Stimulated activated CD4-positive, alpha-beta T cell treated with anti-CD3 and anti-CD28 coated beads, Interleukin-12 subunit alpha, Interleukin-12 subunit beta, amount 100 ng/mL, for 48 hours (primary cell): ENCODE measurements at regions not wholly inside any gene's neighbourhood (a gene's known extent, or its start where the extent isn't known, plus 50 kb on each side); places are given as distances from the start of the nearest gene placed in this dataset.

Experiments
- DNase-seq, 3 donors: peaks; one replicate each; pipeline ENCODE4 v3.0.0-alpha.2; 2020; ENCODE audit warnings: low read depth in 2 of 3, low spot score in 1 of 3

DNA sequence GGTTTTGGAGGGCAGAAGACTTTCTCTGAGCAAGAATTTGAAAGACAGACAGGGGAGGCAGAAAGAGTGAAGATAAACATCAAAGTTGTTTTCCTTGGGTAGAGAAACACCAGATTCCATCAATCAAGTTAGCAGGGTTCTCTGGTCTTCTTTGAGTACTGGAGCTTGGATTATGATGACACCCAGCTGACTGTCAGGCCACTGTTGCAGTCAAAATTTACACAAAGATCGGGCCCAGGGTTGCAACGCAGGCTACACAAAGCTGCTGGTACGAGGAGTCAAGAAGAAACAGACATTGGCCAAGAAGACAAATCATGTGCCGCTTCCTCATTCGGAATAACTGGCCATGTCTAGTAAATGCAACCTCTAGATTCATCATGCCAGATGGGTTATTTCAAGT is 396.2 kb upstream of the XYLT1 start:
- DNase-seq: no peak

DNA sequence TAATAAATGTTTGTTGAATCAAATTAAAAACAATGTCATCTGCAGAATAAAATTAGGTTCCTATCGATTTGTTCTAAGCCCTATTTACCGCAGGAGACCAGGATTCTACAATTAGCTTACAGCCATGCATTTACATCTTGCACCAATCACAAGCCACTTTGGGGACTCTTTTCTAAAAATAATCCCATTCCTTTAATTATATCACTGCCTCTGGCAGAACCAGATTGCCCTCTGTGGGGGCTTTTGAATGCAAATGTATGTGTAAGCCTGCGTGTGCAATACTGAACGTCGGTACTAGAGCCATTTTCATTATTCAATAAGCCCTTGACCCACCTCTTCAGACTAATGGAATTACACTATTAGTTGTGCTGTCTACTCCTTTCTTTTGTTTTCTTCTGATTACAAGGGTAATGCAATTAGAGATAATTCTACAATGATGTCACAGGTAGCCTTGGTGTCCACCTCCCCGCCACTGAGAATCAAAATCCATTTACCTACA is 391.3 kb upstream of the XYLT1 start:
- no peak for DNase-seq

DNA sequence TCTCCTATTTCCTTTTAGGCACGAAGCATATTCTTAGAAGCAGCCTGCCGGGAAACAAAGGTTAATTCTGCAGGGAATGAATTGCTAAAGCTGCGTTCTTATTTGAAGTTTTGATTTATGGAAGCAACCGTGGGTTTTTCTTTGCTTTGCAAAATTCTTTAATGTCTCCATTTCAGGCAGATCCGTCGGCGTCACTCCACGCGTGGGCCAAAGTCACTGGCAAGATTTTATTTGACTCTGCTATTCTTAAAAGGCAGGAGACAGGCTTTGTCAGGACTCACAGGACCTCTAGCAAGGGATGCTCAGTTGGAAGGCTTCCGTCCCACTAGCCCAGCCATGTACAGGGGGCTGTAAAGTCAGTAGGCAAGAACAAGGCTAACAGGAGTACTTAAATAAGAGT is 387.3 kb upstream of the XYLT1 start:
- no peak for DNase-seq

DNA sequence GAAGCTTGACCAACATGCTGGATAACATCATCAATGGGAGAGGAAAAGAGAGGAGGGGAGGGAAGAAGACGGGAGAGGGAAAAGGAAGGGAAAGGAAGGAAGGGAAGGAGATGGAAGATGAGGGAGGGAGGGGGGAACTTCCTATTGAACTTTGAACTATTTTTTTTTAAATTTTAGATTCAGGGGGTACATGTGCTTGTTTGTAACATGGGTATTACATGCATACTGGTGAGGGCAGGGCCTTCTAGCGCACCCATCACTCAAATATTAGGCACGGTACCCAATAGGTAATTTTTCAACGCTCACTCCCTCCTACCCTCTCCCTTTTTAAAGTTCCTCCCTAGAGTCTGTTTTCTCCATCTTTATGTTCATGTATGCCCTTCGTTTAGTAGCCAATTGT is 383.2 kb upstream of the XYLT1 start:
- no peak for DNase-seq

DNA sequence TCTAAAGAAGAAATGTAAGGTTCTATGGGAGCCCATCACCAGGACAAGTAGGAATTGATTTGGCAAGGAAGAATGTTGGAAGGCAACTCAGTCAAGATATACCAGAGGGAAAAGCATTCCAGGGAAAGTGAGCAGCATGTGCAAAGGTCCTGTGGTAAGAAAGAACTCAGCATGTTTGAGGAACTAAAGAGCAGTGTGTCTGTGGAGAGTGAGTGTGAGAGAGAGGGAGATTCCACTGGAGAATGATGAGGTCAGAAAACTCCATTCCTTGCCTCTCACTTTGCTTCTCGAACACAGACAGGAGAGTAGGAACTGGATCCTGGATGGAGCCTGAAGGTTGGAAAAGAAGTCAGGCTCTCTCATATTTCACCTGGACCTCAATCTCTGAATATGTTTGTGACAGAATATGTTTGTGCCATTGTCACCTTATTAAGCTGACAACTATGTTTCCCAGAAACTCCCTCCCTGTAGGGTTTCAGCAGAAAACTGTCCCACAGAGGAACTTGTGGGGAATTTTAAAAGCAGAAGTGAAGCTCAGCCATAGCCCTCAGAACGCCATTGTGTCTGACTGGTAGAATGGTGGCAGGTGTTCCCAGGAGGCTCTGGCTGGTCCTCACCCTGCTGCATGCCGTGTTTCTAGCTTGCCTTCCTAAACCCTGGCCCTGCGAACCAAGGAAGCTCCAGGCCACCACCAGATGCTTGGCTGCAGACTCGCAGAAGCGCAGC is 382.4 kb upstream of the XYLT1 start:
- no peak for DNase-seq

DNA sequence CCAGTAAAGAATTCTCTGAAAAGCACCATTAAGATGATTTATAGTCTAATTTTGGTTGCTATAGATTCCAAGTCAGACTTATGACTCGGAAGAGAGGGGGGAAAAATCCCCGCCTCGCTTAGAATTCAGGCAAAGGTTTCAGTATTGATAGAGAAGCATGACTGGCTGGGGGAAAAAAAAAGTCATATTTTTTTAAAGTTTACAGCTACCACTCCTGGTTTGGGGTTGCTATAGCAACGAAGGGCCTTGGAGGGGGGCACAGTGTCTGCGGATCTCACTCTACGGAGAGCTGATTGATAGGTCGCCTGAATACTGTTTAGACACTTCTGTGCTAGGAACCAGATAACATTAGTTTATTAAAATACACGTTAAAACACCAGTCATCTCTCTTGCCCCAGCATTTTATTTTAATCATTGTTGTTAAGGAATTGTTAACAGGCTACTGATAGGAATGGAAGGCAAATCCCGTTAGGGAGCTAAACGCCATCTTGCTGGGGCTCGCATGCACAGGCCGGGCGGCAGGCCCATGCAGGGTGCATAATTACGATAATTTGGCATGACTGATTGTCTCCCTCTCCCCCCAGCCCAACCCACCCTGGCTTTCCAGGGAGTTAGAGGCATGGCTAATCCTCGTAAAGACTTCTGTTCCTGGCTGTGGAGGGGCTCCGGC is 380.0 kb upstream of the XYLT1 start:
- no peak for DNase-seq

DNA sequence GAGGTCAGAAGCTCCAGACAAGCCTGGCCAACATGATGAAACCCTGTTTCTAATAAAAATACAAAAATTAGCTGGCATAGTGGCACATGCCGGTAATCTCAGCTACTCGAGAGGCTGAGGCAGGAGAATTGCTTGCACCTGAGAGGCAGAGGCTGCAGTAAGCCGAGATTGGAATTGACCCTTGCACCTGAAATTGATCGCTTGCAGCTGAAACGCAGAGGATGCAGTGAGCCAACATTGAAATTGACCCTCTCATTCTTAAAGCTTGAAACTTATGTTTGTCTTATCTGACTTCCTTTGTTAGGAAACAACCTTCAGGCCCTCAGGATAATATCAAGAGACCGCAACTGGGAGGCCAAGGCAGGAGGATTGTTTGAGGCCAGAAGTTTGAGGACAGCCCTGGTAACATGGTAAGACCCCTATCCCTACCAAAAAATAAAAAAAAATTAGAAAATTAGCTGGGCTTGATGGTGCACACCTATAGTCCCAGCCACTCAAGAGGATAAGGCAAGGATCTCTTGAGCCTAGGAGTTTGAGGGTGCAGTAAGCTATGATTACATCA is 376.6 kb upstream of the XYLT1 start:
- DNase-seq: no peak

DNA sequence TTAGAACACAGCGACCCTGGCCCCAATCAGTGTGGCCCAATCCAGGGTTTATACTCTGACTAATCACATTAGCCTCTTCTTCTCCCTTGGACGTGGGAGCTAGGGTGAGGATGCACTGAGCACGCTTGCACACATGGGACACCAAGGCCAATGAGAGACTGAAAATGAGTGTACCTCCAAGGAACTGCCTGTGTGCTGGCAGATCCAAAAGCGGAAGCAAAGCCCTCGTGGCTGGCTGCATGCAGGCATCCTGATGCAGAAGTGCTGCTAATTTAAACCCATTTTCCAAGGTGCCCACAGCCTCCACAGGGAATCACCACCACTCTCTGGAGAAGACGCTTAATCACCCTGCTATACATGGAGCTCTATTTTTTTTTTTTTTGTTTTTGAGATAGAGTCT is 375.3 kb upstream of the XYLT1 start:
- DNase-seq: no peak

DNA sequence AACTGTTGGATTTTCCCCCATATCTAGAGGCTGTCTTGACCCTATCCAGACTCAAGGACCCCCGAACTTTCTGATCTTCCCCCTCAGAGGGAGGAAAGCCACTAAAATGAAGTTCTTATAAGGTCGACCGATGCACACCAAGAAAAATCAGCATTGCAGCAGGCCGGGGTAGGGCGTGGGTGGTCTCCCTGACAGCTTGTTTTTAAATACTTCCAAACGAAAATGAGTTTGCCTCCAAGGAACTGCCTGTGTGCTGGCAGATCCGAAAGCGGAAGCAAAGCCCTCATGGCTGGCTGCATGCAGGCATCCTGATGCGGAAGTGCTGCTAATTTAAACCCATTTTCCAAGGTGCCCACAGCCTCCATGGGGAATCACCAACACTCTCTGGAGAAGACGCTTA is 374.3 kb upstream of the XYLT1 start:
- DNase-seq: no peak

DNA sequence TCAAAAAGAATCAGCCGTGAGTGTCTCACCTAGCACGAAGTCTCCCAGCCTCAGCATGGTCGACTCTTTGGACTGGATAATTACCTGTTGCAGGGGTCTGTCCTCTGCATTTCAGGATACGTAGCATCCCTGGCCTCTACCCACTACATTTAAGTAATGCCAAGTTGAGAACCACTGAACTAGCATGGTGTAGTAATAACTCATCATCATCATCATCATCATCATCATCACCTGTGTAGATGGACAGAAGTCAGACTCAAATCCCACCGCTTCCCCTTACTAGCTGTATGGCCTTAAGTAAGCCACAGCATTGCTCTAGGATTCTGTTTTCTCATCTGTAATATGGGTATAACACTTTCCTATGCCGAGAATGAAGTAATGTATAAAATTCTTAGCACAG is 373.1 kb upstream of the XYLT1 start:
- DNase-seq: no peak

DNA sequence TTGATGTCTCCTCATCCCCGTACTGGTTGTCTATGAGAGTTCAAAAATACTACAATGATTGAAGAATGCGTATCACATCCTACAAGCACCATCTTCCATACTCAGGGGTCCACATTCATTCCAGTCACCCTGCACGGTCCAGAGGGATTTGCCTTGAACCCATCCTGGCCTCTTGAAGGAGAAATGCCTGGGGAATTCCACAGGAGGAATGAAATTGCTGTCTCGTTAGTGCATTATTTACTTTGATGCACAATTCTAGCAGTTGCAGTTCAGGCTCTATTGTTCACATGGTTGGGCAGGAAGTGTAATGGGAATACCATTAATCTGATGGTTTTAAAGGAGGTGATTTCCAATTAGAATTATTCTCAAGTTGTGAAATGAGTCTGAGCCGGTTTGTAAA is 369.1 kb upstream of the XYLT1 start:
- DNase-seq: no peak

DNA sequence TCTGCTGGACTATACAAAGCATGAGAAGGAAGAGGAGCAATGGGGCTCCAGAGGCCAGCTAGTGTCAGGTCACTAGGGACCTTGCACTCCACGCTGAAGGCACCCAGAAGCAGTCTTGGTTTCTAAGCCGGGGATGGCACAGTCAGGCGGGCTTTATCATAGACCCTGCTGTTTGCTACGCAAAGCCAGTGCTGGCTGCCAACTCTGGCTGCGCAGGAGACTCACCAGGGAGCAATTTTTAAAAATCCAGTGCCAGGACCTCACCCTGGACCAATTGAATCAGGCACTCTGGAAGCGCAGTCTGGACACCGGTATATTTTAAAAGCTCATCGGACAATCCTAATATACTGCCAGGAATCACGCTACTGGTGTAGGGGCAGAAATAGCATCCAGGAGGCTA is 368.5 kb upstream of the XYLT1 start:
- DNase-seq: no peak

DNA sequence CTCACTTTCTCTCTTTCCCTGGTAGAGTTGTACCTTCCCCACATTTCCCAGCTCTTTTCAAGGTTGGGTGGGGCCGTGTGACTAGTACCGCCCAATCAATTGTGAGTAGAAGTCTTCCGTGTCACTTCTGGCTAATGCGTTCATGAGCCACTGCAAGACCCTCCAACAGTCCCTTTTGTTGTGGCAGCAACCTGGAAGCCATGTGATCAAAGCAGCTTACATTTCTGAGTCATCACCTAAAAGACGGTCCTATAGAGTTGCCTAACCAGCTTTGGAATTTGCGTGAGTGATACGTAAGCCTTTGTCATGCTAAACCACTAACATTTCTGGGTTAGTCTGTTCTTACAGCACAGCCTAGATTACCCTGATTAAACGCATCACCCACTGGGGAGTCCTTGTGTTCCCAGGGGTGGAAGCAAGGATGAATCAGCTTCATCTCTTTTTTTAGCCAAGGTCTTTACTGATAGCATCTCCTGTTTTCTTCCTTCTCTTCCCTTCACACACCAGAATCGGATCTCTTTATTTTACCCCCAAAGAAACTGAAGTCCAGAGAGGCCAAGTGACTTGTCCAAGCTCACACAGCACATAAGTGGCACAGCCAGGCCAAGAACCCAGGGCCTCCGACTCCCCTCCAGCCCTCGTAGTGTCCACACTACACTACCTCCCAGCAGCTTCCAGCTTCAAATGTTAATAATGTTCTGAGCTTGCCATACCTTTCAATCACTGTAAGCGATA is 366.3 kb upstream of the XYLT1 start:
- DNase-seq: no peak

DNA sequence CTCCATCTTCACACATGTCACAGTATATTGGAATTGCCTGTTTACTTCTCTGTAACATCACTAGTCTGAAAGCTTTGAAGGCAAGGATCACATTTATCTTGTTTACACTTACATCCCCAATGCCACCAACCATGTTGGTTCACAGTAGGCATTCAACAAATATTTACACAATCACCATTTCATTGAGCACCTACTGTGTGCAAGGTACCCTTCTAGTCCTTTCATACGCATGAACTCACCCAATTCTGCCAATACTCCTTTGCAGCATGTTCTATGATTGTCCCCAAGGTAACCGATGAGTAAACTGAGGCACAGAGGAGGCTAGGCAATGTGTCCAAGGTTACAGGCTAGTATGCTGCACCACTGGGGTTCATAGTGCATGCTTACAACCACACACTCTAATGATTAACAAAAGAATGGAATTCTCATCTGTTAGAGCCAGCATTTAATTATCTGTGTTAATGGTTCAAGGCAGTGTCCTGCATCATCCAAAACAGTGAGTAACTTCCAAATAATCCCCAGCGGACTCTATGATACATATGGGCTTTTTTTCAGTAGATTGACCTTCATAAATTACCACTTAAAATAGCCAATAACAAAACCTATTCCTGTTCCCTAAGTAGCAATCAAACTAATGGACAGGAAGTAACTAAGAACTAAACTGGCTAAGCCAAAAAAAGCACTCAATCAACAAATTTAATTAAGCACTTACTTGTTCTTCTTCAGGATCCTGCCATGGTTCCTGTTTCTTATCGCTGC is 364.5 kb upstream of the XYLT1 start:
- no peak for DNase-seq

DNA sequence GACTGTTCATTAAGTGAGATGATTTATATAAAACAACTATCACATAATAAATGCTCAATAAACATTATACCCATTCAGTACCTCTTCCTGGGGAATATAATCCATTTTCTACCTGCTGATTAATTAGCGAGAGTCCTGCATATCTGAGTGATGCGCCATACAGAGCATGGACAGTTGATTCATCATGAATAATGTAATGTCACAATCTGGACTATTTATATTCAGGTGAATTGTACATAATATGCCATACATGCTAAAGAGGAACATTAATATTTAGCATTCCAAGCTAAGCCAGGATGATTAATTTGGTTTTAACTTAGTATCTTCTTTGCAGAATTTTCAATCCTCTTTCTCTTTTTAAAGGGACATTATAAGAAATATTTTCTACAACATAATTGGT is 362.0 kb upstream of the XYLT1 start:
- DNase-seq: no peak

DNA sequence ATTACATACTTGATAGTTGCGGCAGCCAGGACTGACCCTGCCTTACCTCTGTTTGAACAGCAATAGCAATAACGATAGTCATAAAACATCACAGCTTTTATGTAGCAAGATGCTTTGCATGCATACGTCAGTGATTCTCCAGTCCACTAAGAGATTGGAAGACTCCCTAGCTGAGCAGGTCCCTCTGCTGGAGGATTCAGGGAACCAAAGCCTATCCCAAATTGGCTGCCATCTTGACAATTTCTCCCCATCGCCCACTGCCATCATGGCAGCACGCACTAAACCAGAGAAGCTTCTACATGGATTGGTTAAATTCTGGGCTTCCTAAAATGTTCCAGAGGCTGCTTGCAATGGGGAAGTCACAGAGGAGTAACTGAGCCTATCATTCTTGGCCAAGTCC is 360.6 kb upstream of the XYLT1 start:
- no peak for DNase-seq

DNA sequence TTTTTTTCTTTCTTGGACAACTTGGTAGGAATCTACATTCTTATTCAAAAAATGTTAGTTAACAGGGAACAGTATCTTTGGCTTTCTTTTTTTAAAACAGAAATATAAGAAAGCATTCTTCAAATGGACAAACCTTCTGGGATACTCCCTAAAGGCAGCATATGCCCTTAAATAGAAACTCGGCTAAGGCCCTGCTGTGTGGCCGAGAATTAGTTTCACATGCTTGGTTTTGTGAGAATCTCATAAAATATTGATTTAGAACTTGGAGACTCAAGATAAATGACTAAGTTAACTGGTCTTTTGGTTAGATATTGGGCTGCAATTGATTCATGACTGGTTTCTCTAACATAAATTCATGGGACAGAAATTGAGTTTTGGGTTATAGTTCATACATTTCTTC is 359.9 kb upstream of the XYLT1 start:
- DNase-seq: no peak

DNA sequence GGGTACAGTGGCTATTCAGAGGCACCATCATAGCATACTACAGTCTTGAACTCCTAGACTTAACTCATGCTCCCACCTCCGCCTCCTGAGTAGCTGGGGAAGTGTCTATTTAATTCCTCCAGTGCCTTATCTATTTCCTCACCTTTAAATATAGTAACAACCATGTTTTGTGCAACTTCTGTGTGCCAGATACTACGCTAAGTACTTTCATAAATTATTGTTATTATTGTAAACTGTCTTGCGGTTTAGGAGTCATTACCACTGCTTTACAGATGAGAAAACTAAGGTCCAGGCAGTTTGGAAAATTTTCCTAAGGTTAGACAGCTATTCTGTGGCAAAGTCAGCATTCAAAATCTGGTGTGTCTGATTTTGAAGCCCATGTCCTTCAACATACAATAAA is 359.1 kb upstream of the XYLT1 start:
- DNase-seq: no peak

DNA sequence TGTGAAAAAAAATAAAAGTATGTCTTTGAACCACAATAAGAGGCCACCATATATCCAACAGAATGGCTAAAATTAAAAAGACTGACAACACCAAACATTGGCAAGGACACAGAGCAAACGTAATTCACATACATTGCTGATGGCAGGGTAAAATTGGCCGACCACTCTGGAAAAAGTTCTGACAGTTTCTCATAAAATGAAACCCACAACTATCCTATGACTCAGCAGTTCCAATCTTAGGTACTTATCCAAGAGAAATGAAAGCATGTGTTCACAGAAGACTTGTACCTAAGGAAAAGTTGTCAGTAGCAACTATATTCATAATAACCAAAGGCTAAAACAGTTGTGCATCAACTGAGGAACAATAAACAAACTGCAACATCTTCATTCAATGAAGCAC is 357.3 kb upstream of the XYLT1 start:
- no peak for DNase-seq

DNA sequence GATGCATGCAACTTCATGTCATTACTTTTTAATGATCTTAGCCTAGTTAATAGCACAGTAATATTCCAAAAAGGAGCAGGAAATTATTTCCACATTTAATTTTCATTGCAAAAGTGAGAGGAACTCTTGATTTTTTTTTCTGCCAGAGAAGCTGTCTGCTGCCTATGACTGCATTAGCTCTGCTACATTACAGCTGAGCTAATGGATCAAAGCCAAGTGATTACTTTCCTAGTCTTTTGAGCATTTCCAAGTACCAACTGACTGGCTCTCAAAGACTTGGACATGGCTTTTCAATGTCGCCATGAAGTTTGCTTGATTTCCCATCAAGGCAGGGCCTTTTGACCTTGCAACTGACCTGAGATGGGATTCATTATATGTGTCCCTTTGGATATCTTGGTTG is 356.6 kb upstream of the XYLT1 start:
- no peak for DNase-seq

DNA sequence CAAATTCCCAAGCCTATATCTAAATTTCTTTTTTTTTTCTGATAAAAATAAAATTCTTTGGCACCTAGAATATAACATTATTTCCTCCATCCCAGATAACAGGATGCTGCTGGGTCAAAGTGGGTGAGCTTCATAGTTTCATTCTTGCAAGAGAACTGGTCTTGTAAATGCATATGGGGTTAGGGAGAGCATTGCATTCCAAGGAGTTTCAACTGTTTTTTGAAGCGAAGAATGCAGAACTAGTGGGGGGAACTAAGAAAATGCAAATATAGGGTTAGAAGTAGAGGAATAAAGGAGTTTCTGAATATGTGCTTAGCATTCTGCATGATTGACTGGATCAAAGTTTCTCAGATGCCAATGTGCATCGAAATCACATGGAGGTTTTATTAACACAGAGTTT is 347.2 kb upstream of the XYLT1 start:
- no peak for DNase-seq
